Frontal cortex (tissue), 3 donors: ENCODE measurements at regions not wholly inside any gene's neighbourhood (a gene's known extent, or its start where the extent isn't known, plus 50 kb on each side); places are given as distances from the start of the nearest gene placed in this dataset.
"Not testable (repeated sequence)": the region's sequence is repeated elsewhere in the genome, so short reads cannot be mapped to it uniquely, and the experiment has no call there.

Source experiments
- DNase-seq, 2 donors: peaks; one replicate each; pipeline ENCODE4 v3.0.0; 2012; ENCODE audit warnings: low spot score in 2 of 2
- FAIRE-seq: peaks from 2 replicates; lab custom pipeline; 2012; peaks lifted over from hg19 to GRCh38; lab: Jason Lieb, UNC
- donor health status: control.
- donor health status: control.
- donor health status: control.

GRCh38 chr20:40843251-40843650 is 154.2 kb upstream of the MAFB start:
- FAIRE-seq = no peak
- DNase-seq = no peak

GRCh38 chr20:40844332-40844731 is 155.3 kb upstream of the MAFB start:
- FAIRE-seq = no peak
- DNase-seq = no peak

- no peak for DNase-seq
- FAIRE-seq = no peak
Observed at GRCh38 chr20:40848096-40848495, 159.1 kb upstream of the MAFB start.

GRCh38 chr20:40848526-40848925 is 159.5 kb upstream of the MAFB start:
- FAIRE-seq = no peak

DNA sequence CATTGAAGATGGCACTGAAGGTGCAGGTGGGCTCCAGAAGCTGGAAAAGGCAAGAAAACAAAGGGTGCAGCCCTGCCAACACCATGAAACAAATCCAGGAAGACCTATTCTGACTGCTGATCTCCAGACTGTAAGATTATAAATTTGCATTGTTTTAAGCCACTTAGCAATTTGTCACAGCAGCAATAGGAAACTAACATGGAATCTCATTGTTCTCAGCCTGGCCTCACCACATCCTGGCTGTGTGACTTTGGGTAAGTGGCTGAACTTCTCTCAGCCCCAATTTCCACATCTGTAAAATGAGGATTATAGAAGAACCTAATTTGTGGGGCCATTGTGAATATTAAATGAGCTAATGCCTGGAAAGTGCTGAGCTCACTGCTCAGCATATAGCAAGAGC is 160.4 kb upstream of the MAFB start:
- no peak for FAIRE-seq
- DNase-seq = no peak

More at GRCh38 chr20:40848526-40848925, 159.5 kb upstream of the MAFB start:
- no peak for DNase-seq

DNA sequence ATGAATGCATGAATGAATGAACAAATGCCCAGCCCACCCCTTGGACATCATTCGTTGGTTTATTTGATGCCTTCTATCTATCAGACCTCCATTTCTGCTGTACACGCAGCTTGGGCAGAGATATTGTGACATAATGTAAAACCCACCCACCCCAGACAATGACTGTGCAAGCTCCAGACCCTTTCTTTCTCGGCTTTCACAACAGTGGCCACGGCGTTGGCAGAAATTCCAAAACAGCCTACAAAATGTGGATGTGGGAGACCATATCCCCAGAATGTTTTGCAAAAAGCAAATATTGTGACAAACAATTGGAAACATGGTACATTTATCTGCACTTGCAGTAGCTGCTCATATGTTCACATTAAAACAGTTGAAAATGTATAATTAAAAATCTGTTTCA is 162.0 kb upstream of the MAFB start:
- DNase-seq (no peak), FAIRE-seq (no peak)

DNA sequence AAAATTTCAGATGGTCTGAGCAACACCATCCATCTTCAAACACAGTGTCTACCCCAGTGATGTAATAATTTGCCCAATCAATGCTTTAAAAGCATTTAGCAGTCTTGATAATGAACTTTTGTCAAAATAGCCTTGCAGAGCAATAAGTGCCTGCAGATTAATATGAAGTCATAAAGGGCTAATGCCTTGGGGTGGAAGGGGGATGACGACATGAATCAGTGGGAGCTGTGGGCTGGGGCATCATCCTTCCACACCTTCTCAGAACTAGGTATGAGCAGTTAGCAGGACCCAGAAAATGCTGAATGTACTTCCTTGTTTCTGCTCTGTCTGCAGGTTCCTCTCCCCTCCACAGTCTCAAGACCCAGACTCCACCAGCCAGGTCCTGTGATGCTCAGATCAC is 166.2 kb upstream of the MAFB start:
- DNase-seq = no peak
- no peak for FAIRE-seq

DNA sequence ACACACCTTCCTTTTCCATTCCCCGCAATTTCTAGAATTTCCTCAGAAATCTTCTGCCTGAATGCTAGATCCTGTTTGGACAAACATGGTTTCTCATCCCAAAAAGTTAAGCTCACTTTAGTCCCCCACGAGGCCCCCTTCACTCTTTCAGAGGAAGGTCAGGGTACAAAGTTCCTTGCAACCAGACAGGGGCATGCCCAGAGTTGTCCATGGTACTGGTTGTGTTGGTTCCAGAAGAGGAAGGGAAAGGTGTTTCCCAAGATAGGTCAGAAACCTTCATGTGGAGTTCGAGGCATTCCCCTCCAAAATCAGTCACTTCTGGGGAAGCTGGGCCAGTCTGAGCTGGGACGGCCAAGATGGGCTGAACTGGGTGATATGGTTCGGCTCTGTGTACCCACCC is 167.6 kb upstream of the MAFB start:
- FAIRE-seq (no peak), DNase-seq (no peak)

DNA sequence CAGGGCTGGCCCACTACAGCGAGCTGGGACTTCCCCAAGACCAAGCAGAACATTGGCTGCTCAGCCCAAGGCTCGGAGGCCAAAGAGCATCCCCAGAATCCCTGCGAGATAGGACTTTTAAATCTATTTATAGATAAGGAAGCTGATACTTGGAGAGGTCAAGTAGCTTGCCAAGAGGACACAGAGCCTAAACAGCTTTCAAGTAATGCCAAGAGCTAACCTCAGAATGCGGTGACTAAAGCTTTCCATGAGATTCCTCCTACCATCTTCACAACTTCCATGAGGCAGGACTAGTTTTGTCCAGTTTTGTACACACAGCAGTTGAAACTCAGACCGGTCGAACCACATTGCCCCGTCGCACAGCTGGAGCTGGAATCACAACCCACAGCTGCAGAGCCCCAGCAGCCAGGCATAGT is 168.1 kb upstream of the TOP1 start:
- FAIRE-seq (no peak), DNase-seq (no peak)

GRCh38 chr20:40861427-40862008 is 167.1 kb upstream of the TOP1 start:
- FAIRE-seq (no peak), DNase-seq (no peak)

DNA sequence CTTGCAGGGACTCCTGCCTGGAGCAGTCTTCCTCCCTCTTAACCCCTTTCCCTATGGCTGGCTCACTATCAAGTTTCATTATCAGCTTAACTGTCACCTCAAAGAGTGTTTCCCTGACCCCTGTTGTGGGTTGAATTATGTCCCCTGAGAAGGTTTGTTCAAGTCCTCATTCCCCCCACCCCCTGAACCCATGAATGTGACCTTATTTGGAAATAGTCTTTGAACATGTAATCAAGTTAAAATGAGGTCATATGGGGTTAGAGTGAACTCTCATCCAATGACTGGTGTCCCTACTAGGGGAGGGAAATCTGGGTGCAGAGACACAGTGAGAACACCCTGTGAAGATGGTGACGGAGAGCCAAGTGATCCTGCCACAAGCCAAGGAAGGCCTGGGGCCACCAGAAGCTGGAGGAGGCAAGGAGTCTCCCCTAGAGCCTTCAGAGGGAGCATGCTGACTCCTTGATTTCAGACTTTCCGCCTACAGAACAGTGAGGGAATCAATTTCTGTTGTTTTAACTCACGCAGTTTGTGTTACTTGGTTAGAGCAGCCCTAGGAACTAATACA is 165.2 kb upstream of the TOP1 start:
- no peak for DNase-seq
- no peak for FAIRE-seq

DNA sequence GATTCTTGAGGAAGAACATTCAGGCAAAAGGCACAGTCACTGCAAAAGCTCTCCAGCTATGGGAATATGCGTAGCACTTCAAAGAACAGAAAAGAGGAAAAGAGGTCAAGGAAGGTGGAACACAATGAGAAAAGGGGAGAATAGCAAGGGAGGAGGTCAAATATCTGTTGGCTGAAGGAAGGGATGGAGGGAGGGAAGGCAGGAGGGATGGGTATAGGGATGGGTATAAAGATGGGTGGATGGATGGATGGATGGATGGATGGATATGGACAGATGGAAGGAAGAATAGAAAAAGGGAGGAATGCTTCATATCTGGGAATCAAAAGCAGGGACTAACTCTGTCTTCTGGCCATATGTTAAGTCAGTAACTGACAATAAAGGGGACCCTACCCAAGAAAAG is 164.2 kb upstream of the TOP1 start:
- DNase-seq (no peak), FAIRE-seq (no peak)

DNA sequence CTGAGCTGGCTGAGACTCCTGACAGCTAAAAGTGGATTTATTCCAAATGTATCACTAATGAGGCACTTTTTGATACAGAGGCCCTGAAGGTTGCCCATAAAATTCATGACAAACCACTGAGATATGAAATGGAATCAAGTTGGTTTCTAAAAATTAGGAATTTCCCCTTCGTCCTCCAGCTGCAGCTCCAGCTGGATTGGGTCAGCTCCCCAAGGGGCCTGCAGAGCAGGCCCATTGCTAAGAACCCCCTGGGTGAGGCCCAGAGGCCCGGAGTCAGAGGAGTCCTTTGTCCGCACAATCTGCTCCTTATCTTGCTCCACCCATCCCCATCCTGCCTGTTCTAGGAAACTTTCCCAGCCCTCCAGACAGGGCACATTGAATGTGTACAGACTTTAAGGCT is 163.5 kb upstream of the TOP1 start:
- DNase-seq (no peak), FAIRE-seq (no peak)

DNA sequence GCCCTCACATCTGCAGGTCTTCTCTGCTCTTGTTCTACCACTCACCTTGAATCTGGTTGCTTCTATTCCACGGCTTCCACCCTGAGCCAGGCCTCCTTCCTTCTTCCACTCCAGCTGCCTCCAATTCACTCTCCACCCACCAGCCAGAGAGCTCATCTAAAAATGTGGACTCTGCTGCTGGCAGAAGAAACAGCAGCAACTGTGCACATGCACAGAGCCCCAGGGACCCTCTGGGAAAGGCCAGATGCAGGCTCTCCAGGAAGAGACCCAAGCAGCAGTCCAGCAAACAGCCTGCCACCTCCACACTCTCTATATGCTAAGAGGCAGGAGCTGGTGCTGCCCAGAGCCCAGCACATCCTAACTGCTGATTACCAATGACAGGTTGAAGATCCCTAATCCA is 162.6 kb upstream of the TOP1 start:
- FAIRE-seq = no peak

GRCh38 chr20:40868551-40869217 is 159.9 kb upstream of the TOP1 start:
- FAIRE-seq (no peak), DNase-seq (peak; percentile 17 to 28)

More for the DNA sequence above, 162.6 kb upstream of the TOP1 start:
- DNase-seq = no peak

DNA sequence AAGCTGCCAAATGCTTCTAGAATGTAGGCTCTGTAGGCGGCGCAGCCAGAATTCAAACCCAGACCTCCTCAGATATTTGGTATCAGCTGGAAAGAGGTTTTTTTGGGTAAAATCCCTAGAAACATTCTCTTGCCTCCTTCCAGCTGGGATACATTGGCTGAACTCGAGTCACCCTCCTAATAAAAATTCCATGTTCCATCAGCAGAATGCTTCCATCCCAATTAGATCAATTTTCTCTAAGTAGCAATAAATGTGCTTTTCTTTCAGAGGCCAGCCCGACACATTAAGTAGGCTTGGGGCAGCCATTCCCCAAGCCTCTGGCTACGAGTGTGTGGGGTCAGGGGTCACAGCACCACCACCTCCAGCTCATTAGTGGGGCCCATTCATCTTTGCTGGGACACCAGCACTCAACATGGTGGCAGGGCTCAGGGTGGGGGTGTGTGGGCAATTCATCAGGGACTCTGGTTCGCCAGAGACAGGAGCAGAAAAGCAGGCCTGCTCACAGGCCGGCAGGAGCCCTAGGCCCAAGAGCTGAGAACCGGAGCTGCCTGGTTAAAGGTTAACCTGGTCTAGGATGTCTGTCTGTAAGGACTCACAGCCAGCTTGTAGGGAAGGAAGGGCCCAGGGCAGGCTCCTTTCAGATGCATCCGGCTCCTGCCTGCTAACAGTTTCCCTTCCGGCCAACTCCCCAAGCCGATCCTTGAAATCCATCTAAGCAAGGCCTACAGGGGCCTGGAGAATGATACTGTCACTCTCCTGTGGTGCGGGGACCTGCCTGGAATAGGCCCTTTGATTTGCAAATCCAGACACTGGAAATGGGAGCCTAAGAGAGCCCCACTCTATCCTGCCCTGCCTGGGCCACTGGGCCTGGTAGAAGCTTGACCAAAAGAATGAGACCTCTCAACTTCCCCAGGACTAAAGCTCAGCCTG is 159.1 kb upstream of the TOP1 start:
- DNase-seq (no peak), FAIRE-seq (no peak)

DNA sequence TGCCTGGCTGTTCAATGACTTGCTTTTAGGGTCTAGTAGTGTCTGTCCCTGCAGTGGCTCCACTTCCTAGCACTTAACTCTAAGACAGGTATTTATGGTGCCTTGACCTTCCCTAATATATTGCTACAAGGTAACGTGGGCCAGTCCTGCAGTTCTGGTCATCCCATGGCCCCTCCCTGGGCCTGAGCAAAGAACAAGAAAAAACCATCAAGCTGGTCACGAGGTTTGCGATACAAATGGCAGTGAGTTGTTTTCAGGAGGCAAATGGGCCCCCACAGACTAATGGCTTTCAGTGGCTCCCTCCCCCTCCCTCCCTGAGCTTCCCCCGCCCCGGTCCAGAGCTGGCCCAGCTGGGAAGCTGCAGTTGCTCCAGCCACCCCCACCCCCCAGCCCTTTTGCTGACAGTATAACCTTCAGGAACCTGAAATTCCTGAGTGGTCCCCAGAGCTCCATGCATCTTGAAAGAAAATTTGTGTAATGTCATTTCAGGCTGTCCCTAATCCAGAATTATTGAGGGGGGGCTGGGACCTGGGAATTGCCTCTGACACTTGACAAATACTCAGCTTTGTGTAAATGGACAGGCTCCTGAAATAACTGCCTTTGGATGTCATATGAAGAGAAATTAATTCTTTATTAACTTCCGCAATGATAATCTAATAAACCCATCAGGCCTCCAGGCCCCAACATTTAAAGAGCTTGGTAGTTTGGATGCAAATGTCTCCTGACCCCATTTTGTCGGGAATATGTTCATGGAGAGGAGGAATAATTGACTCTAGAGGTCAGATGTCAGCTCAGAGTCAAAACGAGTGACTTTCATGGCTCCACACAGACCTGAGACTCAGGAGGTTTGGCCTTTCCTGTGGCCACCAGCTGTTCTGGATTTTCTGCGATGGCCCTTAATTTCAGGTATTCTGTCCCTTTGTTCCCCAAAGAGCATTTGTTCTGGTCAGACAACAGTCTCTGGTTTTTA is 153.2 kb upstream of the TOP1 start:
- DNase-seq = no peak
- no peak for FAIRE-seq

- not testable (repeated sequence) for DNase-seq, FAIRE-seq
Observed at GRCh38 chr20:40878099-40878498, 150.5 kb upstream of the TOP1 start.

DNA sequence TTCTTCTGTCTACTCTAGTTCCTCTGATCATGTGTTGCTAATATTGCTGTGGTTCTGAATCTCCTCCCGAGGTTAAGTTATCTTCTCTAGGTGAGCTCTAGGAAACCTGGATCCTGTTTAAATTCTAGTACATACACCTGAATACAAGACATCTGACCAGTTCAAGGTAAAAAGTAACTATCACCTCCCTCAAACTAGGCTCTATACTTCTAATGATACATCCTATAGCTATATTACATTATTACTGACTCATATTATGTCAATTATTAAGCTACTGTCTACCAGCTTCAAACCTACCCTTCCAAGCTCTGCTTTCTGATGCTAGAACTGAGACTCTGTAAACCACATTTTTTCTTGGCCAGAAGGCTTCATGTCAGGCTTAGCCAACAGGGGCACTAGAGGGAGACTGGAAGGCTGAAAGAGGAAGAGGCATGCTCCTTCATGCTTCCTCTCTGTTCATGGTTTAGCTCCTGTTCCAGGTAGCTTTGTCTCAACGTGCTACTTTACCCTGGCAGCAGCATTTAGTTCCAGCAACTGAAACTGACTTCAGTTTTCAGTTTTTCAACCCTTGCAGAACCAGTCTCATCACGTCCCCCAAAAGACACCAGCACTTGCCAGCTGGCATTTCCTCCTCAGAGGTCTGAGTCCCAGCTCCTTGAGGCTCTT is 148.4 kb upstream of the TOP1 start:
- DNase-seq (no peak), FAIRE-seq (no peak)
